Globus pallidus (tissue), 1 donor: ENCODE measurements at regions not wholly inside any gene's neighbourhood (a gene's known extent, or its start where the extent isn't known, plus 50 kb on each side); places are given as distances from the start of the nearest gene placed in this dataset.

Experiments used
- DNase-seq: peaks from one replicate; pipeline ENCODE4 v3.0.0-alpha.2; 2015; ENCODE audit warnings: low spot score

GRCh38 chr10:60998932-60999331, 54.9 kb upstream of the RHOBTB1 start:
- no peak for DNase-seq

GRCh38 chr10:60994128-60994527, 50.1 kb upstream of the RHOBTB1 start:
- DNase-seq, result no peak
